Middle frontal gyrus (tissue), 1 donor: ENCODE measurements at regions not wholly inside any gene's neighbourhood (a gene's known extent, or its start where the extent isn't known, plus 50 kb on each side); places are given as distances from the start of the nearest gene placed in this dataset.

Source experiments
- DNase-seq: peaks from one replicate; pipeline ENCODE4 v3.0.0-alpha.2; 2015; ENCODE audit warnings: low spot score; ENCODE audit errors: extremely low spot score

GRCh38 chr16:79543219-79543618 lies 57.3 kb downstream of the MAF start:
- DNase-seq, result no peak

- no peak for DNase-seq
Observed at GRCh38 chr16:79542237-79542774, 58.2 kb downstream of the MAF start.

- no peak for DNase-seq
Observed at GRCh38 chr16:79540825-79541595, 59.5 kb downstream of the MAF start.

GRCh38 chr16:79537584-79537983 lies 63.0 kb downstream of the MAF start:
- no peak for DNase-seq

- no peak for DNase-seq
Observed at GRCh38 chr16:79536958-79537357, 63.6 kb downstream of the MAF start.

- no peak for DNase-seq
Observed at GRCh38 chr16:79535130-79535529, 65.4 kb downstream of the MAF start.

- no peak for DNase-seq
Observed at GRCh38 chr16:79534143-79534542, 66.4 kb downstream of the MAF start.

GRCh38 chr16:79533292-79533691 lies 67.2 kb downstream of the MAF start:
- no peak for DNase-seq

GRCh38 chr16:79532785-79533184 lies 67.8 kb downstream of the MAF start:
- no peak for DNase-seq

GRCh38 chr16:79532273-79532672 lies 68.3 kb downstream of the MAF start:
- no peak for DNase-seq

GRCh38 chr16:79528338-79528737 lies 72.2 kb downstream of the MAF start:
- no peak for DNase-seq

- DNase-seq, result no peak
Observed at GRCh38 chr16:79523971-79524370, 76.6 kb downstream of the MAF start.

GRCh38 chr16:79519448-79519847 lies 81.1 kb downstream of the MAF start:
- DNase-seq, result no peak

GRCh38 chr16:79517156-79517555 lies 83.4 kb downstream of the MAF start:
- DNase-seq, result no peak

- no peak for DNase-seq
Observed at GRCh38 chr16:79510879-79511278, 89.7 kb downstream of the MAF start.

GRCh38 chr16:79509906-79510305 lies 90.6 kb downstream of the MAF start:
- DNase-seq, result no peak

- DNase-seq, result peak; percentile 18
Observed at GRCh38 chr16:79509211-79509631, 91.3 kb downstream of the MAF start.

GRCh38 chr16:79508294-79508693 lies 92.2 kb downstream of the MAF start:
- DNase-seq, result no peak

- DNase-seq, result no peak
Observed at GRCh38 chr16:79505344-79505743, 95.2 kb downstream of the MAF start.

- DNase-seq, result no peak
Observed at GRCh38 chr16:79503511-79503910, 97.0 kb downstream of the MAF start.

- DNase-seq, result no peak
Observed at GRCh38 chr16:79501446-79501845, 99.1 kb downstream of the MAF start.

- no peak for DNase-seq
Observed at GRCh38 chr16:79500866-79501265, 99.7 kb downstream of the MAF start.

- DNase-seq, result no peak
Observed at GRCh38 chr16:79500286-79500685, 100.3 kb downstream of the MAF start.
